Activated T-cell treated with anti-CD3 and anti-CD28 coated beads, Interleukin-2, amount 50 U/mL, for 72 hours (primary cell): ENCODE measurements at regions not wholly inside any gene's neighbourhood (a gene's known extent, or its start where the extent isn't known, plus 50 kb on each side); places are given as distances from the start of the nearest gene placed in this dataset.
"Not testable (repeated sequence)": the region's sequence is repeated elsewhere in the genome, so short reads cannot be mapped to it uniquely, and the experiment has no call there.

Experiments used
- ATAC-seq, 2 donors: fragments of 150-1000 bp; cut with Tn5 transposase; replicated peaks in 1 of 2; 2 replicates each; pipeline ENCODE4 v1.10.0; 2021; ENCODE audit warnings: moderate library complexity in 2 of 2, mild to moderate bottlenecking in 1 of 2
- DNase-seq, 2 donors: peaks; one replicate each; pipeline ENCODE4 v3.0.0; 2021 to 2022; ENCODE audit warnings: mixed read lengths in 1 of 2
- H3K27ac Mint-ChIP-seq: one replicate; pipeline ENCODE4 v1.8.0; 2022; ENCODE audit warnings: mild to moderate bottlenecking, moderate library complexity, mixed read lengths
- H3K27me3 Mint-ChIP-seq: one replicate; pipeline ENCODE4 v1.8.0; 2022; ENCODE audit warnings: low read depth, mixed read lengths
- H3K36me3 Mint-ChIP-seq, 2 donors: one replicate each; pipeline ENCODE4 v1.8.0; 2022; ENCODE audit warnings: mixed read lengths in 2 of 2, mild to moderate bottlenecking in 1 of 2; ENCODE audit not compliant: insufficient read depth in 2 of 2
- H3K4me1 Mint-ChIP-seq: one replicate; pipeline ENCODE4 v1.8.0; 2022; ENCODE audit warnings: low read depth, mixed read lengths
- H3K4me3 Mint-ChIP-seq, 2 donors: one replicate each; pipeline ENCODE4 v1.8.0; 2022; ENCODE audit warnings: mild to moderate bottlenecking in 2 of 2, mixed read lengths in 2 of 2, moderate library complexity in 2 of 2
- H3K9me3 Mint-ChIP-seq, 2 donors: one replicate each; pipeline ENCODE4 v1.8.0; 2022; ENCODE audit warnings: mixed read lengths in 2 of 2

GRCh38 chr21:27856988-27857387 lies 890.1 kb upstream of the ADAMTS5 start:
- not testable (repeated sequence) for H3K27ac Mint-ChIP-seq, H3K9me3 Mint-ChIP-seq, H3K4me3 Mint-ChIP-seq, H3K27me3 Mint-ChIP-seq, H3K36me3 Mint-ChIP-seq, H3K4me1 Mint-ChIP-seq, ATAC-seq, DNase-seq

GRCh38 chr21:27841084-27841672 lies 874.3 kb upstream of the ADAMTS5 start:
- H3K4me3 Mint-ChIP-seq: no peak overlapping the region
- ATAC-seq (no peak), DNase-seq (no peak)
- no peak overlapping the region for H3K27ac Mint-ChIP-seq
- peaks cover 3 to 5% of the 10 kb centered on the region in 2 donors for H3K9me3 Mint-ChIP-seq
- H3K4me1 Mint-ChIP-seq: no peaks in the 10 kb centered on the region
- no peaks in the 10 kb centered on the region for H3K27me3 Mint-ChIP-seq
- H3K36me3 Mint-ChIP-seq: no peaks in the 10 kb centered on the region

DNA sequence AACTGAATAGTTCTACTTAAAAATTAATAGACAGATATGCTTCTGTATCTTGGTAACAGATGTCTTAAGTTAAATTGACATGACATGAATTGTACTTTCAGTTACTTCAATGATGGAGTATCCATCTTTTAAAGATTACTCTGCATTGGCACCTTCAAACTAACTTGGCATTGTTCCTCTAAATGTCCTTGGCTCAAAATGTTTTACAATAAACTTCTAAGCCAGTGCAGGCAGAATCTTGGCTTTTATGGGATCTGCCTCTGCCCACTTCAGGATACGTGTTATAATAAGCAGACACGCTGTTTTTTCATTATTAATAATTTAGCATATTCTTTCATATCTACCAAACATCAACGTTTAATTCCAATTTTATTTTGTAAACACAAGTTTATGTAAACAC lies 873.4 kb upstream of the ADAMTS5 start:
- Mint-ChIP-seq H3K27me3 (no peaks in the 10 kb centered on the region), H3K4me3 (no peak overlapping the region), H3K9me3 (peaks cover 3 to 4% of the 10 kb centered on the region in 2 donors), H3K27ac (no peak overlapping the region), H3K4me1 (no peaks in the 10 kb centered on the region), H3K36me3 (no peaks in the 10 kb centered on the region)
- ATAC-seq (no peak), DNase-seq (no peak)

DNA sequence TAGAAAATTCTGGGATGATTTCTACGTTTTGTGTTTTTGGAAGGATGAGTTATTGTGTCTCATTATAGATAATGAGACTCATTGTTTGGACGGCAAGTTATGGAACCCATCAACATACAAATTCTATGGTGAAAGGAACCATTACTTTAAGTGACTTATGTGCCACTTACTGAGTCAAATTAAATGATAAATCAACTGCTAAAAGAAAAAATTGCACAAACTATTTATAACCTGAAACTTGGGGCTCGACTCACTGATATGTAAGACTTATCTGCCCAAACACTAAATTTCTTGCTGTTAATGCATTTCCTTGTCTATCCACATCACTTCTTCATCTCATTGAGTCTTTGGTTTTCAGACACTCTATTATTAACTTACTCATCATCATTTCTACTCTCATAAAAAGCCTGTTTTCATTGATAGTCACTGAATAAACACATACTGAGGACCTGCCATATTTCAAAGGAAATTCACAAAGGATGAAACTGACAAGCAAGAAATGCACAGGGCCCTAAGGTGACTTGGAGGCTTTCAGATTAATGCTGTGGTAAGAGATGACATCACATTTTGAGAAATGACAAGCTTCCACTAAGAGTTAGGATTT lies 872.7 kb upstream of the ADAMTS5 start:
- Mint-ChIP-seq H3K27ac (no peak overlapping the region), H3K4me3 (no peak overlapping the region), H3K27me3 (no peaks in the 10 kb centered on the region), H3K4me1 (no peaks in the 10 kb centered on the region), H3K9me3 (peaks cover 3 to 4% of the 10 kb centered on the region in 2 donors), H3K36me3 (no peaks in the 10 kb centered on the region)
- ATAC-seq (no peak), DNase-seq (no peak)

DNA sequence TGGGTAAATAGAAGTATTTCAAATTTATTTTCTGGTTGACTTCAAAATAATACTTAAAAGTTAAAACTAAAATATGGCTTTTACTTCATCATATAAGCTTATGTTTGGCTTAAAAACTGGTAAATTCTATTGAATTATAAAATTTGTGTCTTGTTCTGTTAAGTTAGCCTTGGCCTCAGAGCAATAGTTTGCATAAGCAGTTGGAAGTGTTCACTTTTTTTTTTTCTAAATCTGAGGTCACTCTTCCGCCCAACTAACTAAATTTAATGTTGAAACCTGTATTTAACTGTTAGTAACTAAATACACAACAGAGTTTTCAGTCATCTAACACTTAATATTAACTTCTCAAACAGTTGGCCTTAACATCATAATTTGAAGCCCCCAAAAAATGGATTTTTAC lies 871.7 kb upstream of the ADAMTS5 start:
- no peak for DNase-seq
- Mint-ChIP-seq H3K4me1 (no peaks in the 10 kb centered on the region), H3K27me3 (no peaks in the 10 kb centered on the region), H3K27ac (no peak overlapping the region), H3K9me3 (peaks cover 3 to 4% of the 10 kb centered on the region in 2 donors), H3K36me3 (no peaks in the 10 kb centered on the region), H3K4me3 (no peak overlapping the region)
- ATAC-seq: no peak

- no peaks in the 10 kb centered on the region for H3K4me1 Mint-ChIP-seq
- no peak overlapping the region for H3K4me3 Mint-ChIP-seq
- H3K36me3 Mint-ChIP-seq: no peaks in the 10 kb centered on the region
- H3K27ac Mint-ChIP-seq: no peak overlapping the region
- no peaks in the 10 kb centered on the region for H3K27me3 Mint-ChIP-seq
- DNase-seq: no peak
- peaks cover 2% of the 10 kb centered on the region in 2 donors for H3K9me3 Mint-ChIP-seq
- no peak for ATAC-seq
Observed at GRCh38 chr21:27837936-27838335, 871.0 kb upstream of the ADAMTS5 start.

DNA sequence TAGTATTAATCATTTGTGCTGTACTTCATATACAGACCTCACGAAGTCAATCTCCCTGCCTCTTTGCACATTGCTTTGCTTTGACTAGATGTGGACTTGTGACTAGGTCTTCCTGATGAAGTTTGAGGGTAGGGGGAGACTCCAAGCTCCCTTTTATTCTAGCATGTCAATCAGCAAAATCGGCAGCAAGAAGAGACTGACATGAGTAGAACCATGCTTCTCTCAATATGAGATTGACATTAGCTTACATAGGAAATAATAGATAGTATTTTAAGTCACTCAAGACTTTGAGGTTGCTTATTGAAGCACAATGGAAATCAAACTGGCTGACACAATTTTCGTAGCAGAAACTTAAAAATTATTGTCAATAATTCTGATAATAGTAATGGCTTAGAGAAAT lies 866.4 kb upstream of the ADAMTS5 start:
- no peak overlapping the region for H3K27ac Mint-ChIP-seq
- ATAC-seq (no peak), DNase-seq (no peak)
- H3K27me3 Mint-ChIP-seq: no peaks in the 10 kb centered on the region
- peaks cover 2 to 4% of the 10 kb centered on the region in 2 donors for H3K9me3 Mint-ChIP-seq
- H3K4me1 Mint-ChIP-seq: no peaks in the 10 kb centered on the region
- H3K36me3 Mint-ChIP-seq: no peaks in the 10 kb centered on the region
- H3K4me3 Mint-ChIP-seq: no peak overlapping the region

- H3K9me3 Mint-ChIP-seq: peaks cover 2 to 5% of the 10 kb centered on the region in 2 donors
- ATAC-seq: no peak
- no peaks in the 10 kb centered on the region for H3K27me3 Mint-ChIP-seq
Observed at GRCh38 chr21:27831816-27832569, 865.1 kb upstream of the ADAMTS5 start.

DNA sequence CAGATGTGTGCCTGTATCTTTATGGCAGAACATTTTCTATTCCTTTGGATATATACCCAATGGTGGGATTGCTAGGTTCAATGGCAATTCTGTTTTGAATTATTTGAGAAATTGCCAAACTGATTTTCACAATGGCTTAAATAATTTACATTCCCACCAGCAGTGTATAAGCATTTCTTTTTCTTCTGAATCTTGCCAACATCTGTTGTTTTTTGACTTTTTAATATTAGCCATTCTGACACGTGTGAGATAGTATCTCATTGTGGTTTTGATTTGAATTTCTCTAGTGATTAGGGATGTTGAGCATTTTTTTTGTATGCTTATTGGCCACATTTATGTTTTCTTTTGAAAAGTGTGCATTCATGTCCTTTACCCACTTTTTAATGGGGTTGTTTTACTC lies 864.3 kb upstream of the ADAMTS5 start:
- Mint-ChIP-seq H3K4me3 (no peak overlapping the region), H3K27ac (no peak overlapping the region), H3K36me3 (no peaks in the 10 kb centered on the region), H3K27me3 (no peaks in the 10 kb centered on the region), H3K4me1 (no peaks in the 10 kb centered on the region), H3K9me3 (peaks cover 2 to 5% of the 10 kb centered on the region in 2 donors)
- ATAC-seq (no peak), DNase-seq (no peak)

More at GRCh38 chr21:27831816-27832569, 865.1 kb upstream of the ADAMTS5 start:
- no peak for DNase-seq
- H3K36me3 Mint-ChIP-seq: no peaks in the 10 kb centered on the region
- no peak overlapping the region for H3K27ac Mint-ChIP-seq
- no peak overlapping the region for H3K4me3 Mint-ChIP-seq
- no peaks in the 10 kb centered on the region for H3K4me1 Mint-ChIP-seq

- H3K4me3 Mint-ChIP-seq: no peak overlapping the region
- ATAC-seq: no peak
Observed at GRCh38 chr21:27827972-27828371, 861.1 kb upstream of the ADAMTS5 start.

DNA sequence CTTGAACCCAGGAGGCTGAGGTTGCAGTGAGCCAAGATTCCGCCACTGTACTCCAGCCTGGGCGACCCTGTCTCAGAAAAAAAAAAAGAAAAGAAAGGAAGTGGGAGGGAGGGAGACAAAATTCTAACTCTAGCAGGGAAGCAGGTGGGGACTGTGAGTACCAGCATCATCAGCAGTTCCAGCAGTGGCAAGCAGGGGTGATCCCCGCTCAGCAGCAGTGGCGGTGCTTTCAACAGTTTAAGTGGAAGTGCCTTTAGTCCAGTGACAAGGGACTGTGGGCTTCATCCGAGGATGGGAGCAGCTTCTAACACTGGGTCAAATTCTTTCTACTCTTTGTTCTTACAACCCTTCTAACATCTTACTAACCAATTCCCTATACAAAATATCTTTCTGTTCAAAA lies 858.1 kb upstream of the ADAMTS5 start:
- H3K27ac Mint-ChIP-seq: no peak overlapping the region
- no peak for ATAC-seq

More at GRCh38 chr21:27827972-27828371, 861.1 kb upstream of the ADAMTS5 start:
- Mint-ChIP-seq H3K36me3 (no peaks in the 10 kb centered on the region), H3K27ac (no peak overlapping the region), H3K27me3 (no peaks in the 10 kb centered on the region), H3K9me3 (peaks cover 2 to 6% of the 10 kb centered on the region in 2 donors), H3K4me1 (no peaks in the 10 kb centered on the region)
- no peak for DNase-seq

GRCh38 chr21:27823652-27824201 lies 856.8 kb upstream of the ADAMTS5 start:
- DNase-seq (no peak), ATAC-seq (no peak)
- Mint-ChIP-seq H3K27me3 (no peaks in the 10 kb centered on the region), H3K4me1 (no peaks in the 10 kb centered on the region), H3K9me3 (peaks cover 0 to 6% of the 10 kb centered on the region in 2 donors), H3K36me3 (no peaks in the 10 kb centered on the region), H3K4me3 (no peak overlapping the region), H3K27ac (no peak overlapping the region)

More for the DNA sequence above, 858.1 kb upstream of the ADAMTS5 start:
- no peak for DNase-seq
- Mint-ChIP-seq H3K27me3 (no peaks in the 10 kb centered on the region), H3K9me3 (peaks cover 1 to 6% of the 10 kb centered on the region in 2 donors), H3K36me3 (no peaks in the 10 kb centered on the region), H3K4me1 (no peaks in the 10 kb centered on the region), H3K4me3 (no peak overlapping the region)

DNA sequence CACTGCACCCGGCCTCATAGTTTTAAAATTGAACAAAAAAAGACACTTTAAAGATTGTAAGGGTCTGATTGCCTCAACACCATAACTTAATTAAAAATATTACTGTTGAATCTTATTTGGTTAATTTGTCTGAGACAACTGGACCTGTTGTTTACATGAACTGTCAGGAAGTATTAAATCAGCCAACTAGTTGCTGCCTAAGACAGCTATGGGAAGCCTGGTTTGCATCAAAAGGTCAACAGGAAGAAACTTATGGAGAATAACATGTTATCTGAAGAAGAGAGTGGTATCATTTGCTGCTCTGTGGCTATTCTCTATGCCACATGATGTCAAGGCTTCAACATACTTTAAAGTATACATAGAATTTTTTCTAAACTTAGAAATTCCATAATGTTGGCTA lies 853.5 kb upstream of the ADAMTS5 start:
- ATAC-seq (no peak), DNase-seq (no peak)
- H3K9me3 Mint-ChIP-seq: no peaks in the 10 kb centered on the region
- no peaks in the 10 kb centered on the region for H3K36me3 Mint-ChIP-seq
- no peak overlapping the region for H3K4me3 Mint-ChIP-seq
- no peak overlapping the region for H3K27ac Mint-ChIP-seq
- no peaks in the 10 kb centered on the region for H3K4me1 Mint-ChIP-seq
- no peaks in the 10 kb centered on the region for H3K27me3 Mint-ChIP-seq
